COLO829 (cell line): ENCODE measurements at regions not wholly inside any gene's neighbourhood (a gene's known extent, or its start where the extent isn't known, plus 50 kb on each side); places are given as distances from the start of the nearest gene placed in this dataset.
"Not testable (repeated sequence)": the region's sequence is repeated elsewhere in the genome, so short reads cannot be mapped to it uniquely, and the experiment has no call there.

ENCODE experiments used
- DNase-seq: peaks from one replicate; pipeline ENCODE4 v3.0.0; 2012; ENCODE audit warnings: low spot score

DNA sequence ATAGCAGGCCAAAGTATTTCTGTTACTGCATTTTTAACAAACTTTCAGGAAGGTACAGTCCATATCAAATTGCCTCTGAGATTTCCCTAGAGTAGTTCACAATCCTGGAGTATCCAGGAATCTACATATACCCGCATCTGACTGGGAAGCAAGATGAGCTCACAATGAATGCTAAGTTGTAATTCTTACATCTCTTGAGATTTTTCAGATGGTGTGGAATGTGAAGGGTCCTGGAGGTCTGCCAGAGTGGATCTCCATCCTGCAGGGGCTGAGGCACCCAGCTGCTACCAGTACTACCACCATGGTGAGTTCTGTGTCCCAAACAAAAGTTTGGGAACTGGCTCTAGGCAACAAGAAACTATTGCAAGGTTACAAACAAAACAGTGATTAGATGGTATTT is 156.7 kb upstream of the CCDC54 start:
- DNase-seq: no peak

DNA sequence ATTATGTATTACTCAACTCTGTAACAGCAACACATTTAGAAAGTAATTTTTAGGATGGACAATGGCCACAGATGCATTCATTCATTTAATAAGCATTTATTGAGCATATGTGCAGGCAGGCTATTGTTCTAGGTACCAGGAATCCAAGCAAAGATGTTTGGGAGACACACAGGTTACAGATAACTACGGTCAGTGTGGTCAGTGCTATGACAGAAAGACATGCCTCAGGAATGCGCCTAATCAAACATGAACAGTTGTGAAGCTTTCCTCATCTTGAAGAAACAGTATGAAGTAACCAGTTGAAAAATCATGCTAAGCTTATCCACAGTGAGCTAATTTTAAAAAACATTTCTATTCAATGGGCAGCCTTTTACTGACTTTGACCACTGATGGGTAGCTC is 155.4 kb upstream of the CCDC54 start:
- DNase-seq: no peak

DNA sequence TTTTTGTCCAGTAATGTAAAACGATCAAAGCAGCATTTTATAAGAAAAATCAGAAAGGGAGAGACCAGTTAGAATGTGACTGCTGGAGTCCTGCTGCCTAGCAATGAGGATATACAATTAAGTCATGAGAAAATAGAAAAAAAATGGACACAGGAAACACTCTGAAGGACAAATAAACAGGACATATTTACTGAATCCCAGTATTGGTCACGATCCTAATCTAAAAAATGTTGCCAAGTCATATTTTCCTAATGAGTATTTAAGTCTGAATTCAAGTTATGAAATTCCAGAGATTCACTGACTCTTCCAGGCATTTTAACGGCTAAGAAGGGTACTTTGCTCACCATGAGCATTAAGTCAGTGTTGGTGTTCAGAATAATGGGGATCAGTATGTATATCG is 154.3 kb upstream of the CCDC54 start:
- DNase-seq: no peak

DNA sequence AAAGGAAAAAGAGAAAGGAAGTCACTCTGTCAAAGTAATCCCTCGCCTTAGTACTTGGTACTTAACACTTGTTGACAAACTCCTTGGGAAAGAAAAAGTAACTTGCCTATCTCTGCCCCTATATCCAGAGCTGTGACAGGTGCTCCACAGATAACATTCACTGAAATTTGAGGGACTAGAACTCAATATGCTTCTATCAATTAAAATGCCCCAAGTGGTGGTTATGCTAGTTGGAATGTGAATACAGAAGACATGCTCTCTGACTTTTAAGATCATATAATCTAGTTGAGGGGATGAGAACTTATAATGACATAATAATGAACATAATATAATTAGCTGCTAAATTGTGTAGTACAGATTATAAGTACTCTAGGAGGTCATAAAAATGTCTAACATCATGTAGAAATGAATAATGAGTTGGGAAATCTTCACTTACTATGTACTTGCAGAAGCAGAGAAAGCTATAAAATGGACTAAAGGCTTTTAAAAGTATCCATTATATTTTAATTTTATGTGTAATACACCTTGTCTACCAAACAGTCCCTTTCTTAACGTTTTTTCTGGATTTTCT is 153.1 kb upstream of the CCDC54 start:
- DNase-seq: no peak

DNA sequence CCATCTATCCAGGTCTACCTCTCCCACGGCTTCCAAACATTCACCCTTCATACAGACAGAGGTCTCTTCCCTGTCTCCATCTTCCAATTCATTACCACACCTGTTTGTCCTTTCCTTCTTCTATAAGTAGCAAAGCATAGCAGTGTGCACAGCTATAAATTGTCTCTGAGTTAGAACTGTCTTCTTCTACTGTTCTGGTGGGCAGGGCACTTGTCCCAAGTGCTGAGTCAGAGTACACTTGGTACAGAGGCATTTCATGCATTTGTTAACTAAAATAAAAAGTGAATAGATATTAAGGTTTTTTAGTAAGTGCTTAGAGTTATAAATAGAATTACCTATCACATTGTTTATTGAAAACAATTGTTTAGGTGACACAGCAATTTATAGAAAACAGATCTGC is 150.1 kb upstream of the CCDC54 start:
- no peak for DNase-seq

DNA sequence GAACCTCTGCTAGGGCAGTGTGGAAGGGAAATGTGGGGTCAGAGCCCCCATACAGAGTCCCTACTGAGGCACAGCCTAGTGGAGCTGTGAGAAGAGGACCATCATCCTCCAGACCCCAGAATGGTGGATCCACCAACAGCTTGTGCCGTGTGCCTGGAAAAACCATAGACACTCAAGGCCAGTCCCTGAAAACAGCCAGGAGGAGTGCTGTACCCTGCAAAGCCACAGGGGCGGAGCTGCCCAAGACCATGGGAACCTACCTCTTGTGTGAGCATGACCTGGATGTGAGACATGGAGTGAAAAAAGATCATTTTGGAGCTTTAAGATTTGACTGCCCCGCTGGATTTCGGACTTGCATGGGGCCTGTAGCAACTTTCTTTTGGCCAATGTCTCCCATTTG is 143.4 kb upstream of the CCDC54 start:
- not testable (repeated sequence) for DNase-seq

DNA sequence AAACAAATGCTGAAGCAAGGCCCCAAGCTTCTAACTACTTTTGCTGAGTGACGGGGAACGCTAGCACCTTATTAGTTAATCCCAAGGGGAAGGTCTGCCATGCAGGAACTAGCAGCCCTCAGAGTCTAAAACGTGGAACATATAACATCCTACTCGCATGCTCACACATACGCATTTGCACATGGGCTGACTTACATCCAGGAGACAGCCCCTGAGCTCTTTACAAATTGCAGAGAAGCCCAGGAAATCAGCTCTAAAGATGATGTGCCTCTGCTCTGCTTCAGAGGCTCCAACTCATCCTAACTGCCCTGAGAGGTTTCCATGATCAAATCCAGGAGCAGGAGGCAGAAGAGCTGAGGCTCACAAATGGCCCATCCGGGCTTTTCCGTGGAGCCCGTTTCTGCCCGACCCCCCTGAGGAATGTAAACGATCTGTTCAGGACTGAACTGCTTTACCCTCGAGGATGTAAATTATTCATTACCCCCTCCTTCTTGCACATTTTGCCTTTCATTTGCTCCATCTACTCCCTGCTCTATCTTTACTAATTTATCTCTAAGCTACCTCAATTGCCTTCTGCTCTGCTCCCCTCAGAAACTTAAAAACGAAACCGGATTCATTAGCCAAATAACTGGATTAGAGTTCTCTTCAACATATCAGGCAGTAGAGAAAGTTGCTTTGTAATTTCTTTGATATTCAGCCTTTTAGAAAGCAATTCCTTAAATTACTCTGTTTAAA is 141.9 kb upstream of the CCDC54 start:
- peak; percentile 35 for DNase-seq

DNA sequence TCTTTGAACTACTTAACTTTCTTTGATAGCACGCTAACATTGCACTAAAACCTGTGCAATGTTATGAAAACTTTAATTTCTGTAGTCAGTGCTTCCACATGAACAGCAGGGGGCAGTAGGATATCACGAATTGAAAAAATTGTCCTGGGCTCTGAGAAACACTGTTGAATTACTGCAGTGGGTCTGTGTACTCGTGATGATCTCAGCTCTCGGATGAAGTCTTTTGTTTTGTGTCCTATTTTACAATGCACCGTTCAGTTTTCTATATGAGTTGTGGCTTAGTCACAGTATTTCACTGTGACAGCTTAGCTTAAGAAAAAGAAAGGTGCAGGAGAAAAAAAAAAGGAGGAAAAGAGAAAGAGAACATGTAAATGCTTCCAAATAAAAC is 141.3 kb upstream of the CCDC54 start:
- peak; percentile 97 for DNase-seq

DNA sequence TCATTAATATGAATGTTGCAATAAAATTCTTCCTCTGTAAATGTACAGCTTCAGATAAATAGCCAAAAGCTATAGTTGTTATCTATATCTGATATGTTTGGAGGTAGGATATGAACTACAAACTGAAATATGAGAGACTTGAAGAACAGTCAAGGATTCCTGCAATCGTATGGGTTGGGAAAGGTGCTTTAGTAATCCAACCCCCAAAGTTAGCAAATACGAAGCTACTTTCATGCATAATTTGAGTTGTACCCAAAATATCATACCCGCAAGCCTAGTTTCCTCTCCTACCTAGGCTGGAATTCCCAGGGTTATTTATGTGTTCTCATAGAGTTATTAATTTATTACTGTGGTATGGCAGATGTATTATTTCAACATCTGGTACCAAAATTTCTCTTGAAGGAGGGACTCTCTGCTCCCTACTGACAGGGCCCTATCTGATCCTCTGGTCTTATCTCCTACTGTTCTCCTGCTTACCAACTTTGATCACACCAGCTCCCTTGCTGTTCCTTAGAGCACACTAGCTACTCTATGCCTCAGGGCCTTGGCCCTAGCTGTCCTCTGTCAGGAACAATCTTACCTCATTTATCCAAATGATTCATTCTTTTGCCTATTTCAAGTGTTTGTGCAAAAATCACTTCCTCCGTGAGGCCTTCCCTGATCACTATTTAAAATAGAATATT is 140.4 kb upstream of the CCDC54 start:
- DNase-seq: no peak

DNA sequence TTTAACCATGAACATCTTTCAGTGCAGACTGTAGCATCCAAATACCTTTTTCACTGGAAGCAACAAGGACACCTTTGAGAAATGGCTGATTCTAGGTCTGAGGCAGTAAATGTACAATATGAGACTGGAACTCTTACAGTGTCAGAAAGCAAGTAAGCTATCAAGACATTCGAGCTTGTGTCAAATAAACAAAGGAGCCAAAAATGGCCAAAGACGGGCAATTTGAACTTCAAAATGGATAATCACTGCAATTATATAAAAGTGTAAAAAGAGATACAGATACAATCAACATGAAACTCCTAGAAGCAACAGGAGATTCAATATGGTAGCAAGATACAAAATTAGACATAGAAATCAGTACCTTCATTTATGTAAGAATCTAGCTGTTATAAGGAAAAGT is 138.5 kb upstream of the CCDC54 start:
- DNase-seq: no peak

DNA sequence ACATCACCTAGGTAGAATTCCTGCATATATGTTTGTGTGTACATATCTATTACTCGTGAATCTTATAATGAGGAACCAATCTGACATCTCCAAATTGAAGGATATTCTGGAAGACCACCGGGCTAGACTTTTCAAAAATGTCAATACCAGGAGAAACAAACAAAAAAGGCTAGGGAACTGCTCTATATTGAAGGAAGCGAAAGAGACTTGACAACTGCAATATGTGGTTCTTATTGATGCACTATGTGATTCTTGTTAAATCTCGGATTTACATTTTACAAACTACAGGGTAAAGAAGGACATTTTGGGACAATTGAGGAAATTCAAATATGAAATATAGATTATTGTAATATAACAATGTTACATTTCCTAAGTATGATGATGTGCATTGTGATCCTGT is 137.5 kb upstream of the CCDC54 start:
- DNase-seq: no peak

DNA sequence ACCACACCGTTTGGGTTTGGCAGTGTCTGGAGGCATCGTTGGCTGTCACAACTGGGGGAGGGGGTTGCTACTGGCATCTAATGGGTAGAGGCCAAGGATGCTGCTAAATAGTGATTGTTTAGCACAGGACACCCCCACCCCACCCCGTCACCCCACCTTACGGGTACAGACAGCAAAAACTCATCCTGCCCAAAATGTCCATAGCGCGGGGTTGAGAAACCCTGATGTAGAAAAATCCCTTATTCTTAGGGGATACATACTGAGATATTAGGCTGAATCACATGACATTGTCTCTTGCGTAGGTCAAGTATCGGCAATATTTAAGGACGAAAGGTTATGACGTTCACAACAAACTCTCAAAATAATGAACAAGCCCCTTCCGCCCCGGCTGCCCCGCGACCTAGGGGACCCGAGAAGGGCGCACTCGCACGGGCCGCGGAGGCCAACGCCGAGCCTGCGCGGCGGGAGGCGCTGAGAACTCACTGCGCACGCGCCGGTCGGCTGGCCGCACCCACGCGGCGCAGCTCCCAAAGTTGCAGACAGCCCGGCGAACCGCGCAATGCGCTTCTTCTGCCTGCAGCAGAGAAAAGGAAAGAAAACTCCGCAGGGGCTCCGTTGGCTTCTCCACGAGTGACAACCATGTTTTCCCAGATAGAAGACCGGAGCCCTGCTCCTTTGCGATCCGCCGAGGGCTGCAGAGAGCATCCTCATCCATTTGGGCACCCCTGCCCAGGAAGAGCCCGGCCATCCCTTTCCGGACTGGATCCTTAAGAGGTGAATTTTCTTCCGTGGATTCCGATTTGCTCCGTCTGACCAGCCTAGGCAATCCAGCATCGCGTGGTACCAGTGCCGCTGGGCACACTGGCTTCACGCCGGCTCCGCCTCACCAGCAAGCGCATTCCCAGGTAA is 136.8 kb upstream of the CCDC54 start:
- DNase-seq: peak; percentile 89

DNA sequence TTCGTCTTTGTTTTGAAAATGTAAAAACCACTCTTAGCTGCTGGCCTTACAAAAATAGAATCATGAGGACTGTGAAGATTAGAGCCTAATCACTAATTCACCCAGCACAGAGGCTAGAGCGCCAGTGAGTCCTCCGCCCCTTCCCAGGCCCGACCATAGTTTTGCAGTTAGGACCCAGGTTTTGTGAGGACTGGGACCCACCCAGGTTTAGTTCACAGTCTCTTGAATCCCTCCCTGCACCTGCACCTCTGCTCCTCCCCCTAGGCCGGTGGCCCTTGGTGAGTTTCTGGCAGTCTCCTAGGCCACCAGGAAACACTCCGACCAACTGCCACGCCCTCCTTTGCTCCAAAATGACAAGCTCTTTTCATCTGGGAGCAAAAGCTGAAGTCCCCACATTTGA is 136.0 kb upstream of the CCDC54 start:
- no peak for DNase-seq

DNA sequence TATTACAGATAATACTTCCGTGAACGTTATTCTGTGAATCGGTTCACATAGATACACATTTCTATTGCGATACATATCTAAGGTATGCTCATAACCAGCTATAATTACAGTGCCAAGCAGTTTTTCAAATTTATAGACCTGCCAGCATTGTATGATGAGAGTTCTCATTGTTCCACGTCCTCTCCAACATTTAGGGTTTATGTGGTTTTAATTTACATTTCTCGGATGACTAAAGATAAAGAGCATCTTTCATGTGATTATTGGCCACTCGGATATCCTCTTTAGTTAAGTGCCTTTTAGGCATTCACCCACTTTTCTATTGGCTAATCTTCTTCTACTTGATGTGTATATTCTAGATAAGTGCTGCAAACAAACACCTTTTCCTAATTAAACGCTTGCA is 134.7 kb upstream of the CCDC54 start:
- peak; percentile 54 for DNase-seq

DNA sequence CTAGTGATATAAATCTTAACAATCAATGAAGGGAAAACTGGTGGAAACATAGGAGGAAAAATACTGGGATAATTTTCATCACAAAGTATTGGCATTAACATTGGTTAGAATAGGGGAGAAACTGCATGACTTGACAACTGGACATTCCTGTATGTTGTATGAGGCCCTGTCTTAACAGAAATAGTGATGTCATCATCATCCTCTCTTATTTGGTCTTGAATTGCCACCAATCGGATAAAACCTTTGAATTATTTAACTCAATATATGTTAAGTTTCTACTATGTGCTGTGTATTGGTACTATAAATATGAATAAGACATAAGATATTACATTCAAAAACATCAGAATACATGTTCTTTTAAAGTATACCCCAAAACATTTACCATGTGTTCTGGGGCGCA is 130.1 kb upstream of the CCDC54 start:
- no peak for DNase-seq

DNA sequence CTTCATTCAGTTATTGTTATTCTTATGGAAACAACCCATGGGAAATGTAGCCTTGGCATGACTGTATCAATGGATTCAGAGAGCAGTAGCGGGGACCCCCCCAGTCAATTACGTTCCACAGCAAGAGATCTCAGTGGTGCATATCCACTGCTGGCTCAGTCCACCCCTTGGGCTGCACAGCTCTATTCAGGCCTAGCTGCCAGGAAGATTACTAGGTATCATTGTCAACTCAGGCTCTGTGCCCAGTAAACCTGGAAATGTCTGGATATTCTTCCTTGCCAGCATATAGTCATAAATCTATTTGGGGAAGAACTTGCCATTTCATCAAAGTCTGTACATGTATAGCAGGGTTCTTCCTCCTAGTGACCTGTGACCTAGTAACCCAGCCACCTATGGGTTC is 128.1 kb upstream of the CCDC54 start:
- DNase-seq: no peak

DNA sequence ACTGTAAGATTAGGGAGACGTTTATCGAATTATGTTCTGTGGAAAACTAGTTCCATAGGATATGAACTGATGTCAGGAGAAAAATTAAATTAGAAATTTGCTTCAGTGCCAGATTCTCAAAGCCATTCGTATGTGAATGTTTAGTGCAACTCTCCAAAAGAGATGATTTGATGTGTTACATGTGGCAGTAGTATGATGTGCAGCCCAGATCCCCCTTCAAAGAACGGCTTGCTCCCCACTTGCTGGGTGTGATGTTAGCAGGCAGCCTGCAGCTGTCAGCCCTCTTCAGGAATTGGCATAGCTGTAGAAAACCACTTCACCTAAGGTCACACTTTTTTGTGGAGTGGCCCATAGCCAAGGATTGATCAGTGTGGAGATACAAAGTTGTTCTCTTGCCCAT is 127.0 kb upstream of the CCDC54 start:
- DNase-seq: no peak

DNA sequence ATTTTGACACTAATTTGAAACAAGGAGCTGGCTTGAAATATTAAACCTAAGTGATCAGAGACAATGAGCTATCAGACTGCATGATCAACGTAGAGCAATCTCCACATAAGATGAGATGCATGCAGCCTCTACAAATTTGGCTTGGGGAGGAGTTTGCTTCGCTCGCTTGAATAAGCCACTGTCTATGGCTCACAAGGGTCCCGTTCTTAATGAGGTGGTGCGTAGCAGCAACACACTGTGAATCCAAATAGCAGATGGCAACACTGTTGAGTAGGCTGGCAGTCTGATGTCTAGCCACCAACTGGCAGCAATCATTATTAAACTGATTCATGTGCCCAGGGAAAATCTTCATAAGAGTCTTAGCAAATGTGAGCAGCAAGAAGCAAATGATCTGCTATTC is 125.4 kb upstream of the CCDC54 start:
- DNase-seq: no peak

DNA sequence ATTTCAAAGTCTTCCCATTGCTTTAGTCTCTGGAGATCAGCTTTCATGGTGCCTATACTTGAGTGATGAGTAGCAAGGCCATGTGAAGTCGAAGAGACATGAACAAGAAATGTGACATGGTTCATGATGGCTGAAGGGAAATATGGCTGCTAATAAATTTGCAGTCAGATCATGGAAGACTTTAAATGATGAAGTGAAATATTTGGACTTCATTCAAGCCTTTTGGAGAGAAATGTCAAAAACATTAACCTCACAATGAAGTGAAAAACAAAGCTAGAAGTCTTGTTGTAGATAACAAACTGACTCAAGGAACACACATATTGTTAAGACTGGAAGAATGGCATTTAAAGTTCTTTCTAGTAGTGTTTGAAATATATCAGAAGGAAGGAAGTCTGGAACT is 120.3 kb upstream of the CCDC54 start:
- no peak for DNase-seq

DNA sequence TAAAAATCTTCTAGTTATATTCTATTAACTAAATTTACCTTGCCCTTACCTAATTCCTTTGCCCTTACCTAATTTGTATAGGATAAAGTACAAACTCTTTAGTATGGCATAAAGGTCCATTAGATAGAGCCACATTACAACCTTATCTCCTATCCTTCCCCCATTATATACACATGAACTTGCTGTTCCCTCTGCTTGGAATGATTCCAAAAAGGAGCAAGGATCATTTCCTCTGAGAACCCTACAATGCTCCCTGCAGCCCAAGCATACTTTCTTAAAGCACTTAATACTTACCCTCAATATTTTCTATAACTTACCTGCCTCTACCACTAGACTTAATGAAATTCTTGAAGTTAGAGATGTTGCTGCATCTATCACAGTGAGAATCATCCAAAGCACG is 118.9 kb upstream of the CCDC54 start:
- DNase-seq: no peak

DNA sequence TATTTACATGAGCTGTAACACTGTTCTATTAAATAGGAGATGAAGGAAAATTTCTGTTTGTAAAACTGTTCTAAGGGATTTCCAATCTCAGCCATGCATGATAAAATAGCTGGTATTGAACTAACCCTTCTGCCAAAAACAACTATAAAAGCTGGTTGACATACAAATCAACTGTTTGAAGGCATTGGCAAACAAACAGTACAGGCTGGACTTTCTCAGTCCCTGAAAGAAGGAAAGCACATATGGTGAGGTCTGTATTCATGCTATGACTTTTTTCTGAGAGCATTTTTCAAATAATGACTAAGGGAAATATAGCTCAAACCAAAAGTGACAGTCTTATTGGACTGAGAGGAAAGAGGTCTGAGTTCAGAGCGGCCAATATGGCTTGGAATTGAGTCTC is 117.0 kb upstream of the CCDC54 start:
- no peak for DNase-seq

DNA sequence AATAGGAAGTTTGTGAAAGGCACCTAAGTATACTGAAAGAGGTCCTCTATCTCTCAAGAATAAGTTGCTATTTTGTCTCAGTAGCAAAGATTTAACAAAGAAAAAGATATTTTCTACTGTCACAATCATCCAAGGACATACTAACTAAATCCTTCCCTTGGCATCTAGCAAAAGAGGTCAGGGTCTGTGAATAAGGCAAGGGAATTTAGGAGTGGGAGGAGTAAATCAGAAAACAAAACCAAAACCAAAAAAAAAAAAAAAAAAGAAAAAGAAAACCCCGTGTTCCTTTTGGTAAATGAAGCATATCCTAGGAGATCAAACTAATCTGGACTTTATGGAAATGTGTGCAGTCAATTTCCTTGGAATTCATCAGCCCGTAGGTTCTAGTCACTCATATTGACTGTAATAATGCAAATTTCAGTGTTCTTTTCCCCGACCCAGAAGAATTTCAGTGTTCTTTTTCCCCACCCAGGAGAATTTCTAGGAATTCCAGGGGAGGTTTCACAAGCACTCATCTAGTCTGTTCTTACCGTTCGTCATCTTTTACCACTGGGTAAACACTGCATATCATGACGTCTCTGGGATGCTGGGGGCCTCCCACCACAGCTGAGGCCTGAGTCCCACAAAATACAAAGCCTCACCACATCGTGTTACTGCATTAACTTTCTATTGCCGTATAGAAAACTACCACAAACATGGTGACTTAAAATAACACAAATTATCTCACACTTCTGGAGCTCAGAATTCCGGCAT is 113.8 kb upstream of the CCDC54 start:
- no peak for DNase-seq
